ENCODE measurements at regions not wholly inside any gene's neighbourhood (a gene's known extent, or its start where the extent isn't known, plus 50 kb on each side); places are given as distances from the start of the nearest gene placed in this dataset.

GRCh38 chr1:115539736-115540135 lies 102.0 kb upstream of the VANGL1 start:
- FAIRE-seq = no peak
- Histone ChIP-seq H3K36me3 (no peaks in the 10 kb centered on the region), H3K27me3 (no peaks in the 10 kb centered on the region), H3K9me3 (no peaks in the 10 kb centered on the region), H3K4me3 (no peak overlapping the region), H3K27ac (no peak overlapping the region), H3K4me1 (no peaks in the 10 kb centered on the region)
- DNase-seq = no peak
- 81 to 89% methylated on average over 1 to 3 of the region's 3 CpGs for WGBS, 2 donors
- intact Hi-C loops (cut with DNase I) = no loop called here
- ATAC-seq = peak in 1 of 4 donors; percentile 32
- TF ChIP-seq, protein P1, sequence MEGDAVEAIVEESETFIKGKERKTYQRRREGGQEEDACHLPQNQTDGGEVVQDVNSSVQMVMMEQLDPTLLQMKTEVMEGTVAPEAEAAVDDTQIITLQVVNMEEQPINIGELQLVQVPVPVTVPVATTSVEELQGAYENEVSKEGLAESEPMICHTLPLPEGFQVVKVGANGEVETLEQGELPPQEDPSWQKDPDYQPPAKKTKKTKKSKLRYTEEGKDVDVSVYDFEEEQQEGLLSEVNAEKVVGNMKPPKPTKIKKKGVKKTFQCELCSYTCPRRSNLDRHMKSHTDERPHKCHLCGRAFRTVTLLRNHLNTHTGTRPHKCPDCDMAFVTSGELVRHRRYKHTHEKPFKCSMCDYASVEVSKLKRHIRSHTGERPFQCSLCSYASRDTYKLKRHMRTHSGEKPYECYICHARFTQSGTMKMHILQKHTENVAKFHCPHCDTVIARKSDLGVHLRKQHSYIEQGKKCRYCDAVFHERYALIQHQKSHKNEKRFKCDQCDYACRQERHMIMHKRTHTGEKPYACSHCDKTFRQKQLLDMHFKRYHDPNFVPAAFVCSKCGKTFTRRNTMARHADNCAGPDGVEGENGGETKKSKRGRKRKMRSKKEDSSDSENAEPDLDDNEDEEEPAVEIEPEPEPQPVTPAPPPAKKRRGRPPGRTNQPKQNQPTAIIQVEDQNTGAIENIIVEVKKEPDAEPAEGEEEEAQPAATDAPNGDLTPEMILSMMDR (IDR thresholded peaks at IDR 0.05) = no peak

DNA sequence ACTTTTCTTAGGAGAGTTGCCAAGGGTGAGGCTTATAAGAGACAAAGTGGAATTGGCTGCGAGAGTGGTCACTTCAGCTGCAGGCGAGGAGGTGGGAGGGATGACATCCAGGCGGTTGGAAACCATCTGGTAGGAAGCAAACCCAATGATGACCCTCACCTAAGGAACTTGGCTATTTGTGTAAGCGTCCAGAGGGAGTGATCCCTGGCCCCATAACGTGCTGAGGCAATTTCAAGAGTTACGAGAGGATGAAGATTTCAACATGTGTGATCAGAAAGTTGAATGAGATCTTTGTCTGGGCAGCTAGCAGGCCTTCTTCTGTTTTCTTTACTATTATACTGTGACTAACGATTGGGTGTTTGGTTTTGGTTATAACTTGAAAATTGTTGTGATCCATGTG lies 102.7 kb upstream of the VANGL1 start:
- TF ChIP-seq, protein P1 (IDR thresholded peaks at IDR 0.05) = no peak
- Histone ChIP-seq H3K27me3 (no peaks in the 10 kb centered on the region), H3K4me3 (no peak overlapping the region), H3K27ac (no peak overlapping the region), H3K9me3 (no peaks in the 10 kb centered on the region), H3K4me1 (no peaks in the 10 kb centered on the region), H3K36me3 (no peaks in the 10 kb centered on the region)
- ATAC-seq = peak in 1 of 4 donors; percentile 67
- no peak for DNase-seq
- no peak for FAIRE-seq
- 63 to 76% methylated on average over 7 of the region's 7 CpGs for WGBS, 2 donors
- intact Hi-C loops (cut with DNase I) = no loop called here

DNA sequence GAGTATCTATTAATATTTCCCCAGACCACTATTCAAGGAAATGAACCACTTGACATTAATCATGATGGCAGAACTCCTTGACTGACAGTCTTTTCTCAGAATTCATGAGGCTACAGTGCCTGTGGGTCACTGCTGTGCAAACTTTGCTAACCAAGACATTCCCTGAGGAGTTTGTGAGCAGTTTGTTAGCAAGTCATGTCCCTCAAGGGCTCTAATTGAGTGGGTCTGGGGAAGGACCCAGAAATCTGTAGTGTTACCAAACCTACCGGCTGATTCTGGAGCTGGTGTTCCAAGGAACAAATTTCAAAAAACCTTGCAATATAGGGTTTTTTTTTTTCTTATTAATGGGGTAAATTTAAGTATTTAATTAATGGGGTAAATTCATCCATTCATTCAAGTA lies 103.2 kb upstream of the VANGL1 start:
- intact Hi-C loops (cut with DNase I) = no loop called here
- FAIRE-seq (no peak), DNase-seq (no peak), ATAC-seq (peak in 1 of 4 donors; percentile 37)
- no peaks in the 10 kb centered on the region for H3K9me3 ChIP-seq
- H3K27ac ChIP-seq = no peak overlapping the region
- 90 to 94% methylated on average over 1 of the region's 1 CpG for WGBS, 2 donors
- TF ChIP-seq, protein P1 (IDR thresholded peaks at IDR 0.05) = no peak
- no peaks in the 10 kb centered on the region for H3K4me1 ChIP-seq
- no peaks in the 10 kb centered on the region for H3K36me3 ChIP-seq
- H3K4me3 ChIP-seq = no peak overlapping the region
- no peaks in the 10 kb centered on the region for H3K27me3 ChIP-seq

DNA sequence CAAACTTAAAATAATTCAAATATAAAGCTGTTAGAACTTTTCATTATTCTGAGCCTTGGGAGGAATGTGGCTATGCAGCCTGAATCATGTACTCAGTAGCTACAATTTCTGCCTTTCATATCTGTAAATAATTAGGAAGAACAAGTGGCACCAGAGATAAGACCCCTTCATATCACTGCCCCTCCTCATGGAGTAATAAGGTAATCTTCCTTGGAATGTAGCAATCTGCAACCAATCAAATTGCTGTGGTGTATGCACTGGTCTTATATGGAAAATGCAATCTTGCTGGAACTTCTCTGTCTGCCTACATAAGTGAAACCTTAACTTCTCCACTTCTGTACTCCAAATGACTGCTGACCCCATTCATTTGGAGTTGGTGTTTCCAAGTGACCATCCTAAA lies 104.4 kb upstream of the VANGL1 start:
- ATAC-seq (no peak), DNase-seq (no peak), FAIRE-seq (no peak)
- Histone ChIP-seq H3K4me3 (no peak overlapping the region), H3K4me1 (no peaks in the 10 kb centered on the region), H3K9me3 (no peaks in the 10 kb centered on the region), H3K36me3 (no peaks in the 10 kb centered on the region), H3K27ac (no peak overlapping the region), H3K27me3 (no peaks in the 10 kb centered on the region)
- intact Hi-C loops (cut with DNase I) = no loop called here
- TF ChIP-seq, protein P1 (IDR thresholded peaks at IDR 0.05) = no peak

DNA sequence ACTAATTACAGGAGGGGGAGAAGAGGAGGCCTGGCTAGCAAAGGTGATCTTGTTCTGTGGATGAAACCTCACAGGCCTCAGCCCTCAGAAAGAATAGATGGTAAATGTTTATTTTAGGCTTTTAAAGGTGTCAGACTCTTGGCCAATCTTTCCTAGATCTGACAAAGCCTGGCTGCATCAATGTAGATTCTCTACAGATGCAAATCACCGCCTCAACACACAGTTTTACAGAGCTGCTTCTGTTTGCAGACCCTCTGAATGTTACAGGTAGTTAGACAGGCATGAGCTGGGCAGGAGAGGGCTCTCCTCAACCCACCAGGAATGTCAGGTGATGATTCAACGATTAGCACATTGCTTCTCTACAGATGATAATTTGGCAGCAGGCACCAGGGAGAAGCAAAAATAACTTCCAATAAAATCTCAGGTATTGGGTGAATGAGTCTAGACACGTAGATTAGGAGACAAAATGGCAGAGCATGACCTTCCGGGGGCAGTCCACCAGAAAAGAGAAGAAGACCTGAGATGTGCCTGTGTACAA lies 105.4 kb upstream of the VANGL1 start:
- no peak overlapping the region for H3K27ac ChIP-seq
- H3K4me3 ChIP-seq = no peak overlapping the region
- ATAC-seq (no peak), FAIRE-seq (no peak), DNase-seq (no peak)
- H3K36me3 ChIP-seq = no peaks in the 10 kb centered on the region
- TF ChIP-seq, protein P1 (IDR thresholded peaks at IDR 0.05) = no peak
- no peaks in the 10 kb centered on the region for H3K9me3 ChIP-seq
- H3K4me1 ChIP-seq = no peaks in the 10 kb centered on the region
- no peaks in the 10 kb centered on the region for H3K27me3 ChIP-seq
- intact Hi-C loops (cut with DNase I) = no loop called here
- 76 to 84% methylated on average over 4 of the region's 4 CpGs for WGBS, 2 donors
